ENCODE measurements at regions not wholly inside any gene's neighbourhood (a gene's known extent, or its start where the extent isn't known, plus 50 kb on each side); places are given as distances from the start of the nearest gene placed in this dataset.
"Not testable (repeated sequence)": the region's sequence is repeated elsewhere in the genome, so short reads cannot be mapped to it uniquely, and the experiment has no call there.

GRCh38 chr2:107719836-107720235 is 106.9 kb upstream of the RGPD4 start:
- DNase-seq (ENCODE audit: low spot score) = no peak
- H3K36me3 Mint-ChIP-seq (ENCODE audit: low read depth) = no peaks in the 10 kb centered on the region
- H3K4me1 Mint-ChIP-seq (ENCODE audit: low read depth) = no peaks in the 10 kb centered on the region
- H3K9me3 Mint-ChIP-seq = no peaks in the 10 kb centered on the region
- no peak overlapping the region for H3K4me3 Mint-ChIP-seq
- intact Hi-C loops (cut with micrococcal nuclease) = no loop called here
- H3K27ac Mint-ChIP-seq = no peak overlapping the region
- no peaks in the 10 kb centered on the region for H3K27me3 Mint-ChIP-seq (ENCODE audit: insufficient read depth)

DNA sequence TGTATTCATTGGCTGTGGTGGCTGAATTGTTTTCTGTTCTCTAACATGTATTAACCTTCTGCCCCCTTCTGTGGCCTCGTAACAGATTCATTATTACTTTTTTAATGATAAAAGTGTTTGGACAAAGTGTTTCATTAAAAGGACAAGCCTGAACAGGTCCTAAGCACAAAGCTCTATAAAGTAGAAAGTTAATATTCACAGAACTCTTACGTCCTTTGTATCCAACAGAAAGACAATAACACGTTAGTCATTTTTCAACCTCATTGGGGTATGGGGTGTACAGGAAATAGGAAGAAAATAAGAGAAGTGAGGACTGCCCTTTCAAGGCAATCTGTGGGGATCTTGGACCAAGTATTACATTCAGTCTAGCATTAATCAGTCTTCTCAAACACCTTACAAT is 105.5 kb upstream of the RGPD4 start:
- H3K9me3 Mint-ChIP-seq = peaks cover 7% of the 10 kb centered on the region
- H3K36me3 Mint-ChIP-seq (ENCODE audit: low read depth) = no peaks in the 10 kb centered on the region
- intact Hi-C loops (cut with micrococcal nuclease) = no loop called here
- H3K4me3 Mint-ChIP-seq = no peak overlapping the region
- no peak overlapping the region for H3K27ac Mint-ChIP-seq
- DNase-seq (ENCODE audit: low spot score) = no peak
- H3K4me1 Mint-ChIP-seq (ENCODE audit: low read depth) = no peaks in the 10 kb centered on the region
- H3K27me3 Mint-ChIP-seq (ENCODE audit: insufficient read depth) = no peaks in the 10 kb centered on the region

DNA sequence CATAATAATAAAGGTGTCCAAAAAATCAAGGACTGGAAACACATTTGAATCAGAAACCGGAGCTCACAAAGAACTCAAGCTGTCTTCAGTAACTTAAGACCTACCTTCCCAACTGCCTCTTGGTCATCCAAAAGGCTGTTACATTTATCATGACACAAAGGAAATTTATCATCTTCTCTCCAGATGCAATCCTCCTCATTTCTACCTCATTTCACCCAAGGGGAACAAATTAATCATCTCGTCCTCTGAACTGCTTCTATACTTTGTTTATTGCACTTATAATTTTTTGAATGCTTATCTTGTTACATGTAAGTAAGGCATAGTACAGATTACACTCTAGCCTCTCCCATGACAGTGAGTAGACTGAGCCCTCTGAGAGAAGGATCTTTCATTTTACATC is 105.1 kb upstream of the RGPD4 start:
- H3K27me3 Mint-ChIP-seq (ENCODE audit: insufficient read depth) = no peaks in the 10 kb centered on the region
- no peak overlapping the region for H3K4me3 Mint-ChIP-seq
- no peaks in the 10 kb centered on the region for H3K36me3 Mint-ChIP-seq (ENCODE audit: low read depth)
- intact Hi-C loops (cut with micrococcal nuclease) = no loop called here
- no peak for DNase-seq (ENCODE audit: low spot score)
- no peaks in the 10 kb centered on the region for H3K4me1 Mint-ChIP-seq (ENCODE audit: low read depth)
- no peak overlapping the region for H3K27ac Mint-ChIP-seq
- H3K9me3 Mint-ChIP-seq = peaks cover 7% of the 10 kb centered on the region

DNA sequence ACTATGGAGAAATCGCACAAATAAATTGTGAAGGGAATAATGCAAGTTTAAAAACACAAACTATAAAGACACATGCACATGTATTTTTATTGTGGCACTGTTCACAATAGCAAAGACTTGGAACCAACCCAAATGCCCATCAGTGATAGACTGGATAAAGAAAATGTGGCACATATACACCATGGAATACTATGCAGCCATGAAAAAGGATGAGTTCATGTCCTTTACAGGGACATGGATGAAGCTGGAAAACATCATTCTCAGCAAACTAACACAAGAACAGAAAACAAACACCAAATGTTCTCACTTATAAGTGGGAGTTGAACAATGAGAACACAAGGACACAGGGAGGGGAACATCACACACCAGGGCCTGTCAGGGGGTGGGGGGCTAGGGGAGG is 100.9 kb upstream of the RGPD4 start:
- H3K27me3 Mint-ChIP-seq (ENCODE audit: insufficient read depth); DNase-seq (ENCODE audit: low spot score); H3K9me3 Mint-ChIP-seq; H3K4me3 Mint-ChIP-seq; intact Hi-C loops (cut with micrococcal nuclease); H3K36me3 Mint-ChIP-seq (ENCODE audit: low read depth); H3K27ac Mint-ChIP-seq; H3K4me1 Mint-ChIP-seq (ENCODE audit: low read depth): not testable (repeated sequence)

- Mint-ChIP-seq H3K36me3 (ENCODE audit: low read depth) (no peaks in the 10 kb centered on the region), H3K9me3 (peaks cover 7% of the 10 kb centered on the region), H3K27ac (no peak overlapping the region), H3K4me3 (no peak overlapping the region), H3K4me1 (ENCODE audit: low read depth) (no peaks in the 10 kb centered on the region), H3K27me3 (ENCODE audit: insufficient read depth) (no peaks in the 10 kb centered on the region)
- no peak for DNase-seq (ENCODE audit: low spot score)
- intact Hi-C loops (cut with micrococcal nuclease) = no loop called here
Measured at GRCh38 chr2:107727318-107727717, 99.4 kb upstream of the RGPD4 start.

DNA sequence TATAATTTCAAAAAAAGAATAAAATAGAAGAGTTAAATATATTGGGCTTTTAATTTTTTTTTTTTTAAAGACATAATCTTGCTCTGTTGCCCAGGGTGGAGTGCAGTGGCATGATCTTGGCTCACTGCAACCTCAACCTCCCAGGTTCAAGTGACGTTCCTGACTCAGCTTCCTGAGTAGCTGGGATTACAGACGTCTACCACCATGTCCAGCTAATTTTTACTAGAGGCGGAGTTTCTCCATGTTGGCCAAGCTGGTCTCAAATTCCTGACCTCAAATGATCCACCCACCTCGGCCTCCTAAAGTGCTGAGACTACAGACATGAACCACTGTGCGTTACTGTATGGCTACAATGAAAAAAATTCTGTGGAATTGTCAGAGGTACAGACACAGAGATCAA is 98.1 kb upstream of the RGPD4 start:
- no peaks in the 10 kb centered on the region for H3K4me1 Mint-ChIP-seq (ENCODE audit: low read depth)
- no peak overlapping the region for H3K27ac Mint-ChIP-seq
- H3K4me3 Mint-ChIP-seq = no peak overlapping the region

GRCh38 chr2:107729440-107729839 is 97.3 kb upstream of the RGPD4 start:
- Mint-ChIP-seq H3K27ac (no peak overlapping the region), H3K9me3 (peaks cover 7% of the 10 kb centered on the region), H3K4me1 (ENCODE audit: low read depth) (no peaks in the 10 kb centered on the region), H3K4me3 (no peak overlapping the region), H3K36me3 (ENCODE audit: low read depth) (no peaks in the 10 kb centered on the region), H3K27me3 (ENCODE audit: insufficient read depth) (no peaks in the 10 kb centered on the region)
- DNase-seq (ENCODE audit: low spot score) = no peak
- intact Hi-C loops (cut with micrococcal nuclease) = no loop called here

More for the DNA sequence above, 98.1 kb upstream of the RGPD4 start:
- no peak for DNase-seq (ENCODE audit: low spot score)
- intact Hi-C loops (cut with micrococcal nuclease) = no loop called here
- no peaks in the 10 kb centered on the region for H3K36me3 Mint-ChIP-seq (ENCODE audit: low read depth)
- peaks cover 7% of the 10 kb centered on the region for H3K9me3 Mint-ChIP-seq
- H3K27me3 Mint-ChIP-seq (ENCODE audit: insufficient read depth) = no peaks in the 10 kb centered on the region

DNA sequence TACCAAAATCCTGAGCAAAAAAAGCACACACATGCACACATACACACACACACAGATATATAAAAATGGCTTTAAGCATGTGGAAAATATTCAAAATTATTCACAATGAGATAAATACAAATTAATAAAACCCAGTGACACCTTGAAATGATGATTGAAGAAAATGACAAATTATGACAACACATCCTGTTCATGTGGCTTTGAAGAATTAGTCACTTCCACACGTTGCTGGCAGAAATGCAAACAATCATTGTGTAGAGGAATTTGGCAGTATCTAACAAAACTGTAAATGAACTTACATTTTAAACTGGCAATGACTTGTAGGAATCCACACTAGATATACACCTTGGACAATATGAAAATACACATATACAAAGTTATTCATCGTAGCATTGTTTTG is 95.8 kb upstream of the RGPD4 start:
- peaks cover under 1% of the 10 kb centered on the region for H3K9me3 Mint-ChIP-seq

GRCh38 chr2:107731435-107731834 is 95.3 kb upstream of the RGPD4 start:
- Mint-ChIP-seq H3K4me1 (ENCODE audit: low read depth) (no peaks in the 10 kb centered on the region), H3K27me3 (ENCODE audit: insufficient read depth) (no peaks in the 10 kb centered on the region), H3K27ac (no peak overlapping the region), H3K9me3 (no peaks in the 10 kb centered on the region), H3K4me3 (no peak overlapping the region), H3K36me3 (ENCODE audit: low read depth) (no peaks in the 10 kb centered on the region)
- intact Hi-C loops (cut with micrococcal nuclease) = no loop called here
- DNase-seq (ENCODE audit: low spot score) = no peak

More for the DNA sequence above, 95.8 kb upstream of the RGPD4 start:
- Mint-ChIP-seq H3K4me3 (no peak overlapping the region), H3K36me3 (ENCODE audit: low read depth) (no peaks in the 10 kb centered on the region), H3K27ac (no peak overlapping the region), H3K4me1 (ENCODE audit: low read depth) (no peaks in the 10 kb centered on the region), H3K27me3 (ENCODE audit: insufficient read depth) (no peaks in the 10 kb centered on the region)
- DNase-seq (ENCODE audit: low spot score) = no peak
- intact Hi-C loops (cut with micrococcal nuclease) = no loop called here

DNA sequence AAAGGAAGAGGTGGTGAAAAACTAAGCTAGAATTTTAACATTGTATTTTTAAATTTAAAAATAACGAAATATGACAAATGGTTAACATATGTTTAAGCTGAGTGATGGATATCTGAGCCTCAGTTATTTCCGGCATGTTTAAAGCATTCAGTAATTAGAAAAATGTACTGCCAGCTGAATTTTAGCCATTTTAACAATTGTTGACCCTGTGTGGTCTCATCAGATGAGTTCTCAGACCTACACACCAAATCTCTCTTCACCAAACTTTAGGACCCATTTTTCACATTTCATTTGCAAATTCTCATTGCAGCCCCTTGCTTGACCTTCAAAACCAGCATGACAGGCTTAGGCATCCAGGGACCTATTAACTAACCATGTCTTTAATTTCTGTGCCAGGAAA is 91.5 kb upstream of the RGPD4 start:
- intact Hi-C loops (cut with micrococcal nuclease) = no loop called here
- Mint-ChIP-seq H3K27me3 (ENCODE audit: insufficient read depth) (no peaks in the 10 kb centered on the region), H3K27ac (no peak overlapping the region), H3K4me3 (no peak overlapping the region), H3K36me3 (ENCODE audit: low read depth) (no peaks in the 10 kb centered on the region), H3K9me3 (no peaks in the 10 kb centered on the region), H3K4me1 (ENCODE audit: low read depth) (no peaks in the 10 kb centered on the region)
- no peak for DNase-seq (ENCODE audit: low spot score)

DNA sequence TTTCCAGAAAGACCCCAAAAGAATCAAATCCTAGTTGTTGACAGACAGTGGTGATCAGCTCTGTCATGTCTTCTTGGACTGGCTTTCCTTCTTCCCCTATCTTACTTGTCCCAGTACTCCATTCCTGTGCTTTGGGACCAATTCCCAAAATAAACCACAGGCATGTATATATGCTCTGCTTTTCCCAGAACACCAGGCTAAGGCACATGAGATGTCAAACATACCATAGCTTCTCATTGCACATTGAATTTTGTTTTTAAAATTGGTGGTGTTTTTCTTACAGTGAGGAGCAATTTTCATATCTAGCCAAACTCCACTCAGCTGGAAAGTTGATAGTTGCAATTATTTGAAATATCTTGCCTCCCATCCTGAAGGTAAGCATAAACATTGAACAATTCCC is 88.9 kb upstream of the RGPD4 start:
- Mint-ChIP-seq H3K36me3 (ENCODE audit: low read depth) (no peaks in the 10 kb centered on the region), H3K9me3 (no peaks in the 10 kb centered on the region), H3K4me1 (ENCODE audit: low read depth) (no peaks in the 10 kb centered on the region), H3K27ac (no peak overlapping the region), H3K4me3 (no peak overlapping the region), H3K27me3 (ENCODE audit: insufficient read depth) (no peaks in the 10 kb centered on the region)
- DNase-seq (ENCODE audit: low spot score) = no peak
- intact Hi-C loops (cut with micrococcal nuclease) = no loop called here

DNA sequence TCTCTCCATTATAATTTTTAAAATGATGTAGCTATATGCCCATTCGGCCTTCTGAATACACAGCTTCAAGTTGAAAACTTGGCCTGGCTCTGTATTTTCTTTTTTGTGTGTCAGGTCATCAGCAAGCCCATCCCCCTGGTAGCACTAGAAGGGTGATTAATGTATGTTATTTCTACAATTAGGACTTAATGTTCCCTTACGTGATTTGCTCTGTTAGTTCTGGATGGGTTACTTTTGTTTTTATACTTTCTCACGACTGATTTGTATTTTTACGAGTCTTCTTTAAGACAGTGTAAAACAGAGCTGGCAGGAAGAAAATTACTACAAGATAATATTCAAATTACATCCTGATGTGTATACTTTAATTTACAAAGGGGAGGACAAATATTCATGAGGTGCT is 88.4 kb upstream of the RGPD4 start:
- DNase-seq (ENCODE audit: low spot score) = no peak
- Mint-ChIP-seq H3K4me3 (no peak overlapping the region), H3K4me1 (ENCODE audit: low read depth) (no peaks in the 10 kb centered on the region), H3K27me3 (ENCODE audit: insufficient read depth) (no peaks in the 10 kb centered on the region), H3K27ac (no peak overlapping the region), H3K36me3 (ENCODE audit: low read depth) (no peaks in the 10 kb centered on the region), H3K9me3 (no peaks in the 10 kb centered on the region)
- intact Hi-C loops (cut with micrococcal nuclease) = no loop called here

DNA sequence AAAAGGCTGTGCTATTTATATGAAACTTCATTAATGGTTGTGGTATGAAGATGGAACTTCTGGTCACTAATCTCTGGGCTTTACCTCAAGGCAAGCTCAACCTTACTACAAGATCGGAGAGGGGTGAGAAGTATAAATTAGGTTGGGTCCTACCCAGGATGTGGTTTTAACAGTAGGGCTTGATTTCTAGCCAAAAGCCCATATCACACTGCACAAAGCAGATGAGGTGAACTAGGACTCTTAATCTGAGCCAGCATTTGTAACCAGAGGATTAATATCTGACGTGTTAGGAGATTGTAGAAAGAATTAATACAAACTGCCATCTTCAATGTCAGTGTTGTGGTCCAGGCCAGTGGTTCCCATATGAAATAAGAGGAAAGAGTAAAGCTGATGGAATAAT is 86.4 kb upstream of the RGPD4 start:
- no peaks in the 10 kb centered on the region for H3K9me3 Mint-ChIP-seq
- H3K4me1 Mint-ChIP-seq (ENCODE audit: low read depth) = no peaks in the 10 kb centered on the region
- no peaks in the 10 kb centered on the region for H3K27me3 Mint-ChIP-seq (ENCODE audit: insufficient read depth)
- H3K27ac Mint-ChIP-seq = no peak overlapping the region
- DNase-seq (ENCODE audit: low spot score) = no peak
- intact Hi-C loops (cut with micrococcal nuclease) = no loop called here
- H3K36me3 Mint-ChIP-seq (ENCODE audit: low read depth) = no peaks in the 10 kb centered on the region
- no peak overlapping the region for H3K4me3 Mint-ChIP-seq

DNA sequence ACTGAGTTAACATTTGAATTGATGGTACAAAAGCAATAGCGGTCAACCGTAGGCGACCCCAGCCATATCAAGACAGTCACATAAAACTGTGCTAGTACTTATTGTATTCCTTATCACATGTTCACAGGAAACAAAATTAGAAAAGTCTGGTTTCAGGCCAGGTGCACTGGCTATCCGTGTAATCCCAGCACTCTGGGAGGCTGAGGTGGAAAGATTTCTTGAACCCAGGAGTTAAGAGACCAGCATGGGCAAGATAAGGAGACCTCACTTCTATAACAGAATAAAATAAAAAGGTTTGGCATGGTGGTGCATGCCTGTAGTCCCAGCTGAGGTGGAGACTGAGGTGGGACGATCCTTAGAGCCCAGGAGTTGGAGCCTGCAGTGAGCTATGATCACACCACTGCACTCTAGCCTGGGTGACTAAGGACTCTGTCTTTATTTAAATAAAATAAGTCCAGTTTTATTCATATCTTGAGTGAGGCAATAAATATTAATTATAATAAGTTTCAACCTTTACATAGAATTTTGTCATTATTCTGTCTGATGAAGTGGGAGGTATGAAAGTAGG is 84.1 kb upstream of the RGPD4 start:
- no peaks in the 10 kb centered on the region for H3K27me3 Mint-ChIP-seq (ENCODE audit: insufficient read depth)
- no peak overlapping the region for H3K4me3 Mint-ChIP-seq
- H3K36me3 Mint-ChIP-seq (ENCODE audit: low read depth) = no peaks in the 10 kb centered on the region
- no peaks in the 10 kb centered on the region for H3K9me3 Mint-ChIP-seq
- DNase-seq (ENCODE audit: low spot score) = no peak
- H3K4me1 Mint-ChIP-seq (ENCODE audit: low read depth) = no peaks in the 10 kb centered on the region
- no peak overlapping the region for H3K27ac Mint-ChIP-seq
- intact Hi-C loops (cut with micrococcal nuclease) = no loop called here

All from activated T-helper 1 cell treated with anti-CD3 and anti-CD28 coated beads, Interleukin-12 subunit alpha, Interleukin-12 subunit beta, Interleukin-2, Interleukin-4 antibody, amounts not matched to agents 30 ng/mL and 10 ng/mL and 1 ng/mL, durations not matched to agents 14 hours and 24 hours and 36 hours (primary cell).